HepG2 (cell line): ENCODE measurements at regions not wholly inside any gene's neighbourhood (a gene's known extent, or its start where the extent isn't known, plus 50 kb on each side); places are given as distances from the start of the nearest gene placed in this dataset.

Source experiments
- ATAC-seq: fragments of 200-7000 bp; cut with Tn5 transposase; 3 replicates; pipeline ENCODE4 v1.9.1; 2020; ENCODE audit warnings: mild to moderate bottlenecking, moderate library complexity
- BruUV-seq: library from RNA; stranded (reverse); fragments of 400-500 nt; replicated peaks from 2 replicates; lab custom pipeline; 2021; lab: Mats Ljungman, UMichigan
- CTCF ChIA-PET: fragments of 300-600 bp; formaldehyde crosslinking; extraction: SDS; loops from one replicate; lab custom pipeline; 2021; ENCODE audit warnings: low total read pairs, inconsistent platforms, low intra/inter-chr PET ratio; lab: Yijun Ruan, JAX
- POLR2A ChIA-PET: fragments of 350-600 bp; sonication (Branson Sonifier 250); formaldehyde crosslinking; loops from one replicate; lab custom pipeline; 2020; ENCODE audit warnings: antibody characterized with exemption, inconsistent platforms; lab: Yijun Ruan, JAX
- DNase-seq: peaks from one replicate; pipeline ENCODE4 v3.0.0-alpha.2; 2015; ENCODE audit warnings: low spot score
- FAIRE-seq: peaks from 3 replicates; lab custom pipeline; 2011; peaks lifted over from hg19 to GRCh38; lab: Jason Lieb, UNC
- H2AFZ ChIP-seq: one replicate; pipeline ENCODE4 v1.6.1; 2011; ENCODE audit warnings: low read length, inconsistent platforms
- H3K27ac ChIP-seq: fragments of 300-600 bp; 3 replicates; pipeline ENCODE4 v1.8.0; 2011; ENCODE audit warnings: mixed run types, mild to moderate bottlenecking, mixed read lengths, low read length, inconsistent platforms; ENCODE audit not compliant: insufficient read depth; ENCODE audit errors: extremely low read length
- H3K27me3 ChIP-seq, 2 experiments: fragments of 200-600 bp in 1 of 2; 2 replicates in 1 of 2; 3 replicates in 1 of 2; pipeline versions ENCODE4 v1.6.0 to v1.8.0; 2011; ENCODE audit warnings: low read length in 2 of 2, mild to moderate bottlenecking in 2 of 2, moderate library complexity in 2 of 2, inconsistent platforms in 1 of 2; ENCODE audit not compliant: insufficient read depth in 2 of 2, control insufficient read depth in 1 of 2
- H3K36me3 ChIP-seq, 2 experiments: fragments of 200-600 bp in 1 of 2; replicated peaks in 1 of 2; 2 replicates in 1 of 2; 3 replicates in 1 of 2; pipeline versions ENCODE4 v1.5.1 to v1.8.0; 2011; ENCODE audit warnings: low read length in 2 of 2, inconsistent platforms in 1 of 2; ENCODE audit not compliant: insufficient read depth in 2 of 2, control insufficient read depth in 1 of 2
- H3K4me1 ChIP-seq: 2 replicates; pipeline ENCODE4 v1.5.1; 2012; ENCODE audit warnings: low read length, inconsistent platforms; ENCODE audit not compliant: insufficient read depth
- H3K4me2 ChIP-seq: 2 replicates; pipeline ENCODE4 v1.6.0; 2011; ENCODE audit warnings: low read depth, low read length, inconsistent platforms
- H3K4me3 ChIP-seq, 3 experiments: fragments of 200-600 bp in 1 of 3; sonication (generic), shearing (Covaris generic) in 1 of 3; replicated peaks in 1 of 3; 2 replicates each; pipeline ENCODE4 v1.5.1; 2011 to 2016; ENCODE audit warnings: low read length in 3 of 3, inconsistent platforms in 2 of 3, low read depth in 2 of 3, mild to moderate bottlenecking in 2 of 3, control low read depth in 1 of 3, mixed read lengths in 1 of 3; ENCODE audit not compliant: insufficient read depth in 1 of 3
- H3K79me2 ChIP-seq: one replicate; pipeline ENCODE4 v1.6.1; 2011; ENCODE audit warnings: low read length, inconsistent platforms; ENCODE audit not compliant: insufficient read depth
- H3K9ac ChIP-seq: 2 replicates; pipeline ENCODE4 v1.6.0; 2011; ENCODE audit warnings: mild to moderate bottlenecking, low read depth, low read length, inconsistent platforms; ENCODE audit not compliant: insufficient read depth
- H3K9me3 ChIP-seq: 2 replicates; pipeline ENCODE4 v1.5.1; 2012; ENCODE audit warnings: mild to moderate bottlenecking, low read length
- H4K20me1 ChIP-seq: 2 replicates; pipeline ENCODE4 v1.6.0; 2011; ENCODE audit warnings: inconsistent platforms, mild to moderate bottlenecking, low read length, moderate library complexity; ENCODE audit not compliant: insufficient read depth
- MEF2D ChIP-seq: sonication (generic); formaldehyde crosslinking; IDR thresholded peaks from 2 replicates; pipeline ENCODE4 v1.5.1; 2020; ENCODE audit warnings: mild to moderate bottlenecking, missing genetic modification reagents
- MTF1 ChIP-seq: sonication (generic); formaldehyde crosslinking; IDR thresholded peaks from 2 replicates; pipeline ENCODE4 v1.5.0; 2020; ENCODE audit warnings: missing genetic modification reagents
- ZNF230 ChIP-seq: sonication (generic); formaldehyde crosslinking; IDR thresholded peaks from 2 replicates; pipeline ENCODE4 v1.4.0; 2020; ENCODE audit warnings: mild to moderate bottlenecking, missing genetic modification reagents
- ZNF251 ChIP-seq: sonication (generic); formaldehyde crosslinking; IDR thresholded peaks from 2 replicates; pipeline ENCODE4 v1.9.0; 2021; ENCODE audit warnings: mild to moderate bottlenecking, missing genetic modification reagents
- ZSCAN31 ChIP-seq: sonication (generic); formaldehyde crosslinking; IDR thresholded peaks from 2 replicates; pipeline ENCODE4 v1.5.0; 2020; ENCODE audit warnings: low read depth, mild to moderate bottlenecking, missing genetic modification reagents
- WGBS: methylation state at CpG from one replicate; pipeline ENCODE4 v1.1.6; 2017; ENCODE audit warnings: low lambda C conversion rate; 5-methylcytosine and 5-hydroxymethylcytosine counted together
- in situ Hi-C: cut with HindIII; loops from 2 replicates; pipeline ENCODE4 v1.10.0; 2017; ENCODE audit warnings: low pct_unique_long_range_greater_than_20kb; ENCODE audit not compliant: extremely low pct_ligation_motif_present
- intact Hi-C: fragments of 100-400 bp; cut with micrococcal nuclease; formaldehyde crosslinking; loops from one replicate; pipeline ENCODE4 v1.10.0; 2022; ENCODE audit not compliant: unreplicated experiment
- TF ChIP-seq, protein P1 (sequence below): sonication (generic); formaldehyde crosslinking; IDR thresholded peaks from 2 replicates; pipeline ENCODE4 v1.4.0; 2020; ENCODE audit warnings: mild to moderate bottlenecking, low read depth, missing genetic modification reagents
- TF ChIP-seq, protein P2 (sequence below): IDR thresholded peaks from 2 replicates; pipeline ENCODE4 v1.6.1; 2016; ENCODE audit warnings: missing biosample characterization, missing genetic modification reagents, low read depth

DNA sequence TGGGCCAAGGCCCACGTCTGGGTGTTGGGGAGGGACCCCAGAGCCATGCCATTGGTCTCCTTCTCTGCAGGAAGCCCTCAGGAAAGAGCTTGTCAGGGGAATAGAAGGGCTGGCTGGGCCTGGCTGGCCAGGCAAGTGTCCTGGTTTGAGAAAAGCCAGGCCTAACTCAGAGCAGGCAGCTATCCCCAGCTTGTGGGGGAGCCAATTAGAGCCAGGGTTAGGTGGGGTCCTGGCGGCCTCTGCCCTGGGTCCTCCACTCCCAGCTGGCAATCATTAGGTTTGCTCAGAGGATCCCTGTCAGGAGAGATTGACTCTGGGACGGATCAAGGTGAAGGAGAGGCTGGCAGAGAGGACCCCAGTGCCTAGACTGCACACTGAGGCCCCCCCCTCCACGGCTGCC lies 64.8 kb downstream of the PJA1 start:
- no peak overlapping the region for H3K27ac ChIP-seq
- H3K4me3 ChIP-seq = no peak overlapping the region
- POLR2A ChIA-PET = no interaction called here
- in situ Hi-C loops (no loop called here), intact Hi-C loops (no loop called here)
- TF ChIP-seq ZNF251 (CRISPR knock-in tag) (no peak), ZNF230 (no peak), MTF1 (CRISPR knock-in tag) (no peak), ZSCAN31 (CRISPR knock-in tag) (no peak), MEF2D (CRISPR knock-in tag) (no peak)
- TF ChIP-seq, protein P1, sequence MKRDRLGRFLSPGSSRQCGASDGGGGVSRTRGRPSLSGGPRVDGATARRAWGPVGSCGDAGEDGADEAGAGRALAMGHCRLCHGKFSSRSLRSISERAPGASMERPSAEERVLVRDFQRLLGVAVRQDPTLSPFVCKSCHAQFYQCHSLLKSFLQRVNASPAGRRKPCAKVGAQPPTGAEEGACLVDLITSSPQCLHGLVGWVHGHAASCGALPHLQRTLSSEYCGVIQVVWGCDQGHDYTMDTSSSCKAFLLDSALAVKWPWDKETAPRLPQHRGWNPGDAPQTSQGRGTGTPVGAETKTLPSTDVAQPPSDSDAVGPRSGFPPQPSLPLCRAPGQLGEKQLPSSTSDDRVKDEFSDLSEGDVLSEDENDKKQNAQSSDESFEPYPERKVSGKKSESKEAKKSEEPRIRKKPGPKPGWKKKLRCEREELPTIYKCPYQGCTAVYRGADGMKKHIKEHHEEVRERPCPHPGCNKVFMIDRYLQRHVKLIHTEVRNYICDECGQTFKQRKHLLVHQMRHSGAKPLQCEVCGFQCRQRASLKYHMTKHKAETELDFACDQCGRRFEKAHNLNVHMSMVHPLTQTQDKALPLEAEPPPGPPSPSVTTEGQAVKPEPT (CRISPR knock-in tag) = no peak
- TF ChIP-seq, protein P2, sequence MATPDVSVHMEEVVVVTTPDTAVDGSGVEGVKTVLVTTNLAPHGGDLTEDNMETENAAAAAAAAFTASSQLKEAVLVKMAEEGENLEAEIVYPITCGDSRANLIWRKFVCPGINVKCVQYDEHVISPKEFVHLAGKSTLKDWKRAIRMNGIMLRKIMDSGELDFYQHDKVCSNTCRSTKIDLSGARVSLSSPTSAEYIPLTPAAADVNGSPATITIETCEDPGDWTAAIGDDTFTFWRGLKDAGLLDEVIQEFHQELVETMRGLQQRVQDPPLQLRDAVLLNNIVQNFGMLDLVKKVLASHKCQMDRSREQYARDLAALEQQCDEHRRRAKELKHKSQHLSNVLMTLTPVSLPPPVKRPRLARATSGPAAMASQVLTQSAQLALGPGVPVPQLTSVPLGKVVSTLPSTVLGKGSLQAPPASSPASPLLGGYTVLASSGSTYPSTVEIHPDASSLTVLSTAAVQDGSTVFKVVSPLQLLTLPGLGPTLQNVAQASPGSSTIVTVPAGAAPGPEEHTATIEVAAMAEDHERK = no peak
- H4K20me1 ChIP-seq = no peaks in the 10 kb centered on the region
- no peaks in the 10 kb centered on the region; a peak in 1 of 5 replicates for H3K27me3 ChIP-seq
- no CpG with 5 or more reads among the region's 4 CpGs for WGBS
- no peaks in the 10 kb centered on the region for H3K9me3 ChIP-seq
- CTCF ChIA-PET = no interaction called here
- H3K9ac ChIP-seq = no peak overlapping the region
- no TSS peak for BruUV-seq
- H3K4me1 ChIP-seq = no peaks in the 10 kb centered on the region
- no peaks in the 10 kb centered on the region for H3K79me2 ChIP-seq
- no peak overlapping the region for H2AFZ ChIP-seq
- DNase-seq = no peak
- H3K36me3 ChIP-seq = no peaks in the 10 kb centered on the region
- no peak for ATAC-seq
- no peak overlapping the region for H3K4me2 ChIP-seq
- FAIRE-seq = no peak
